ENCODE measurements at regions not wholly inside any gene's neighbourhood (a gene's known extent, or its start where the extent isn't known, plus 50 kb on each side); places are given as distances from the start of the nearest gene placed in this dataset.
"Not testable (repeated sequence)": the region's sequence is repeated elsewhere in the genome, so short reads cannot be mapped to it uniquely, and the experiment has no call there.

- DNase-seq = no peak
Observed at GRCh38 chr3:105101603-105102002, 265.1 kb upstream of the ALCAM start.

- no peak for DNase-seq
Observed at GRCh38 chr3:105103139-105103538, 263.6 kb upstream of the ALCAM start.

- DNase-seq = no peak
Observed at GRCh38 chr3:105108823-105109222, 257.9 kb upstream of the ALCAM start.

GRCh38 chr3:105118905-105119304, 247.8 kb upstream of the ALCAM start:
- DNase-seq = no peak

DNA sequence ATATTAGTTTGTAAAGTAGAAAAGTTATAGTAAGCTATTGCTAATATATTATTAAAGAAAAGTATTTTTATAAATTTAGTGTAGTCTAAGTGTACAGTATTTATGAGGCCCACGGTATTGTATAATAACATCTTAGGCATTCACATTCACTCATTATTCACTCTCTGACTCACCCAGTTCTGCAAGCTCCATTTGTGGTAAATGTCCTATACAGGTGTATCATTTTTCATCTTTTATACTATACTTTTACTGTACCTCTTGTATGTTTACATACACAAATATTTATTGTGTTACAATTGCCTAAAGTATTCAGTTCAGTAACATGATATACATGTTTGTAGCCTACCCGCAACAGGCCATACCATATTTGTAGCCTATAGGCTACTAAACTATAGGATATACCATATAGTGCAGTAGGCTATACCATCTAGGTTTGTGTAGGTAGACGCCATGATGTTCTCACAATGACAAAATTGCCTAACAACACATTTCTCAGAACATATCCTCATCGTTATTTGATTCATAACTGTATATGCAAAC, 246.8 kb upstream of the ALCAM start:
- DNase-seq = no peak

DNA sequence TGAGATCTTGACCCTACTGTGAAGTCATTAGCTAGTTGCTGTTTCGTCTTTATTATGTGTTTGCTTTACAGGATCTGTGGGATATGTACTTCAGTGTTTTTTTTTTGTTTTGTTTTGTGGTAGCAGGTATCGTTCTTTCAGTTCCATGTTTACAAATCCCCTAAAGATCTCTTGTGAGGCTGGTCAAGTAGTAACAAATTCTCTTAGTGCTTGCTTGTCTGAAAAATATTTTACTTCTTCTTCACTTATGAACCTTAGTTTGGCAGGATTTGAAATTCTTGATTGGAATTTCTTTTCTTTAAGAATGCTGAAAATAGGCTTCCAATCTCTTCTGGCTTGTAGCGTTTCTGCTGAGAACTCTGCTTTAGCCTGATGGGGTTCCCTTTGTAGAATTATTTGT, 235.8 kb upstream of the ALCAM start:
- DNase-seq = no peak

DNA sequence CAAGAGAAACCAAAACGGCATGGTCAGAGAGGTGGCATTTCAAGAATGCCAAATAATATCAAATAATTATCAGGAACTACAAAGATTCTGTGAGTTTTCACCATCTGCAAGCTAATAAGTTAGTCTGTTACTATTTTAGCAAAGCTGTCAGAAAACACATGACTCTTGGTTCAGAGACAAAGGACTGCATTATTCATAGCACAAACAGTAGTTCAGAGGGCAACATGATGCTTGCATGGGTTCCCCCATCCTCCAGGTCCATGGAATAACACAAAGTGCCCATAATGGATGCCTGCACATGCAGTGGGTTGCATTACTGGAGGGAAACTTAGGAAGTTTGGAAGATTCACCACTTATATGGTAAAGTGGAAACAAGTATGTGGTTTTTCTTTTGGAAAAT, 228.8 kb upstream of the ALCAM start:
- no peak for DNase-seq

DNA sequence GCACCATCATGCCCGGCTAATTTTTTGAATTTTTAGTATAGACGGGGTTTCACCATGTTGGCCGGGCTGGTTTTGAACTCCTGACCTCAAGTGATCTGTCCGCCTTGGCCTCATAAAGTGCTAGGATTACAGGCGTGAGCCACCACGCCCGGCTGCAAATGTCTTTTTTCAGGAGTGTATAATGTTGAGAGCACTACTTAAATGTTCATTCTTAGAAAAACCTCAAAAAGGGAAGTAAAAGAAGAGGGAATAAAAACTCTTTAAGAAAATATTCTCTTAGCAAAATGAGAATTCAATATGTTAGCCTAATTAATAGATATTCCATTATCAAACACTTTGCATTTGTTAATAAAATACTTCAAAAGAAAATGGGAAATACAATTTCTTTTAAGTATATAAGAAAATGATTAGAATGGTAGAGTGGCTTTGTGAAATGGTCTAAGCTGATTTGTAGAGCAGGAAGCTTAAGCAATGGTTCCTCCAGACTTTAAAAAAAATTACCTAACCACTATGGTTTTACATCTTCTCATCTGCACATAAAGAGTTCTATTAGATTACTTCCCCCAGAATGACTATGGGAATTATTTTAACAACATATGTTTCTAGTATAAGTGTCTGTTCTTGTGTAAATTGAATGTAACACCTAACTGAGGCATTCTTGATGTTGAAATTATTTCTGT, 226.7 kb upstream of the ALCAM start:
- no peak for DNase-seq

DNA sequence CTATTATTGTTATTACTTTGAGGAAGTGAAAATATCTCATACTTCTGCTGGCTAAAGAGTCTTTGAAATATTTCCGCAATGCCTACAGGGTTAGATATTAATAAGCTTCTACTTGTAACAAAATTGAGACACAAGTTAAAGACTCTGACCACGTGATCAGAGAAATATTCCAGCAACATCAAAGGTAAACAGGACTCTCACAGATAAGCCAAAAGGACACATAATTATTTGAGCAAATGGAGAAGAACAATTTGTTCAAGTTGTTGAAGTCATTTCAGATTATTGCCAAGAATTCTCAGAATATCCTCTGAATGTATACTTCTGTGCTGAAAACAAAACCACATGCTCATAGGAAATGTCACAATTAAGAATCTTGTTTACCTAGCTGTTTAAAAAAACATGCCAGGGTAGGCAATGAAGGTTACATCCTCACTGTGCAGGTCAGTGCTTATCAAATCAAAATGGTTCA, 225.8 kb upstream of the ALCAM start:
- no peak for DNase-seq

GRCh38 chr3:105144837-105145236, 221.9 kb upstream of the ALCAM start:
- DNase-seq = no peak

GRCh38 chr3:105145511-105145910, 221.2 kb upstream of the ALCAM start:
- DNase-seq = no peak

GRCh38 chr3:105149197-105149596, 217.5 kb upstream of the ALCAM start:
- not testable (repeated sequence) for DNase-seq

- no peak for DNase-seq
Observed at GRCh38 chr3:105152987-105153386, 213.7 kb upstream of the ALCAM start.

- no peak for DNase-seq
Observed at GRCh38 chr3:105154692-105155091, 212.0 kb upstream of the ALCAM start.

DNA sequence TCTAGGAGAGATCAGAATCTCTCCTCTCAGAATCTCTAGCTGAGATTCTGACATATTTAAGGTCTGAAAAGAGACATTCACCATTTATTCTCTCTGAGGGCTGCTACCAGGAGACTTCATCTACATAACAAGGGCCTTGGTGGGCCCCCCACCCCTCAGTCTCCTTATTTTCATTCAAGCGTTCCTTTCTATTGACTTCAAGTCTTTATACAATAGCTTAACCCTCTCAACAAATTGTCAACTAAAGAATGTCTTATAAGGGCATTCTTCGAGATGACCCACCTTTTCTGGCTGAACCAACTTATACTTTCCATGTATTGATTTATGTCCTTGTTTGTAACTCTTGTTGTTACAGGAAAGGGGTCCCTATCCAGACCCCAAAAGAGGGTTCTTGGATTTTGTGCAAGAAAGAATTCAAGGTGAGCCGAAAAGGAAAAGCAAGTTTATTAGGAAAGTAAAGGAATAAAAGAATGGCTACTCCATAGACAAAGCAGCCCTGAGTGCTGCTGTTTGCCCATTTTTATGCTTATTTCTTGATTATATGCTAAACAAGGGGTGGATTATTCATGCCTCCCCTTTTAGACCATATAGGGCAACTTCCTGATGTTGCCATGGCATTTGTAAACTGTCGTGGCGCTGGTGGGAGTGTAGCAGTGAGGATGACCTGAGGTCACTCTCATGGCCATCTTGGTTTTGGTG, 209.5 kb upstream of the ALCAM start:
- no peak for DNase-seq

DNA sequence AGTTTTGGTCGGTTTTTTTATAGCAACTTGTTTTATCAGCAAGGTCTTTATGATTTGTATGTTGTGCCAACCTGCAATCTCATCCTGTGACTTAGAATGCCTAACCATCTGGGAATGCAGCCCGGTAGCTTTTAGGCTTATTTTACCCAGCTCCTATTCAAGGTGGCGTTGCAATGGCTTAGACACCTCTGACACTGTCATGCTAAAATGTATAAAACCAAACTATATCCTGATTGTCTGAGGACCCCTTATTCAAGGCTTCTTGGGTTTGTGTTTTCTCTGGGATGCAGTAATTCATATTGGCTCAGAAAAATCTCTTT, 209.0 kb upstream of the ALCAM start:
- no peak for DNase-seq

- no peak for DNase-seq
Observed at GRCh38 chr3:105158286-105158685, 208.4 kb upstream of the ALCAM start.

DNA sequence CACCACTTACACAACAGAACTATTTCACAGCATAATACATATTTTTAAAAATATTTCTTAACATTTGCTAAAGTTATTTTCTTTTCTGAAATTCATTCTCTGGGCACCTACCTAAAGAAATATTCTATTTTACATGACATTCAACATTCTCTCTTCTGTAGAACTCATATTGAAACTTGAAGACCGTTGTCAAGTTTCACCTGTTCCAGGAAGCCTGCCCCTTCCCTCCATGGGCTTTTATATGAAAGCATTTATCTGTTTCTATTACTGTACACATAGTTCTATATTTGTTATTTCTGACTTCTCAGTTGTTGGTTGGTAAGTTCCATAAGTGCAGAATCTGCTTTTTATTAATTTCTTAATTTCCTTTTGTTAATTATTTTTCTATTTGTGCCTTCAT, 204.3 kb upstream of the ALCAM start:
- no peak for DNase-seq

DNA sequence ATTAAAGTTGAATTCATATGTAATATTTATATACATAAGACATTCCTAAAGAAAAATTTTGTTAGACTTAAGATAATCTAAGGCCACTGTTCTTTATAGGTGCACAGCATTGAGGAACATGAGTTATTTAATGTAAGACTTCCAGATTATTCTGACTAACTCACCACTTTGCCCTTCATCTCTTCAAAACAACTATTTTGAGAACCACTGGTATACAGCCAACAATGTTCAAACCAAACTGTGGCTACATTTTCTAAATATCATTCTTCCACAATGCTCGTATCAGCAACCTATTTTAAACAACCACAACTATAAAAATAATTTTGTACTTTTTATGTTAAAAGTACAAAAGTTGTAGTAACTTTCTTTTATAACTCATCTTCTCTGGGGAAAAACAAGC, 199.8 kb upstream of the ALCAM start:
- no peak for DNase-seq

DNA sequence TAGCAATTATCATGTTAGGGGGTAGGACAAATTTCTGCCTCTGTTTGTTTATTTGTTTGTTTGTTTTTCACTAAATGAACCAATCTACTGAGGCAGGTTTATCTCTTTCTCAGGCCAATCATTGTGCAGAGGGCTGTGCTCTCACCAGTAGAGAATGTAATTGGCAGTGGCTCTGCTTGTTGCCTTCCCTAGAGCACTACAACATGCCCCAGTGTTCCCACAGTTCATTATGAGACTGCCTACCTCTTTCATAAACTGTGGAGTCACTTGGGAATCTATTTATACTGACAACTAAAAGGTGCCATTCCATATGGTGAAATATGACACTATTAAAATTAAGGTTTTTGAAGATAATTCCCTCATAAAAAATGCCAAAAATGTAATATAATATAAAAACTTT, 196.3 kb upstream of the ALCAM start:
- DNase-seq = no peak

- DNase-seq = peak; percentile 55
Observed at GRCh38 chr3:105174017-105174615, 192.6 kb upstream of the ALCAM start.

- no peak for DNase-seq
Observed at GRCh38 chr3:105177576-105177975, 189.1 kb upstream of the ALCAM start.

DNA sequence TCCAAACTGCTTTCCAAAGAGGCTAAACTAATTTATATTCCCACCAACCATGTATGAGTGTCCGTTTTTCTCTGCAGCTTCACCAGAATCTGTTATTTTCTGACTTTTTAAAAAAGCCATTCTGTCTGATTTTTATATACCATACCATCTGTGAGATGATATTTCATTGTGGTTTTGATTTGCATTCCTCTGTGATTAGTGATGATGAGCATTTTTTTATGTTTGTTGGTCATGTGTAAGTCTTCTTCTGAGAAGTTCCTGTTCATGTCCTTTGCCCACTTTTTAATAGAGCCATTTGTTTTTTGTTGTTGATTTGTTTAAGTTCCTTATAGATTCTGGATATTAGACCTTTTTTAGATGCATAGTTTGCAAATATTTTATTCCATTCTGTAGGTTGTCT, 179.4 kb upstream of the ALCAM start:
- DNase-seq = no peak

- DNase-seq = no peak
Observed at GRCh38 chr3:105195260-105195659, 171.4 kb upstream of the ALCAM start.
